Activated T-helper 17 cell treated with anti-CD3 and anti-CD28 coated beads, Interleukin-2, amount 50 U/mL, for 72 hours (primary cell): ENCODE measurements at regions not wholly inside any gene's neighbourhood (a gene's known extent, or its start where the extent isn't known, plus 50 kb on each side); places are given as distances from the start of the nearest gene placed in this dataset.

ENCODE experiments used
- ATAC-seq: fragments of 150-1000 bp; cut with Tn5 transposase; replicated peaks from 2 replicates; pipeline ENCODE4 v1.10.0; 2021; ENCODE audit warnings: mild to moderate bottlenecking, moderate library complexity
- H3K27ac Mint-ChIP-seq: one replicate; pipeline ENCODE4 v1.8.0; 2022; ENCODE audit warnings: mixed read lengths
- H3K27me3 Mint-ChIP-seq: one replicate; pipeline ENCODE4 v1.8.0; 2022; ENCODE audit warnings: mixed read lengths
- H3K36me3 Mint-ChIP-seq: one replicate; pipeline ENCODE4 v1.8.0; 2022; ENCODE audit warnings: low read depth, mild to moderate bottlenecking, mixed read lengths
- H3K4me1 Mint-ChIP-seq: one replicate; pipeline ENCODE4 v1.8.0; 2022; ENCODE audit warnings: mixed read lengths
- H3K4me3 Mint-ChIP-seq: one replicate; pipeline ENCODE4 v1.8.0; 2022; ENCODE audit warnings: mild to moderate bottlenecking, mixed read lengths
- H3K9me3 Mint-ChIP-seq: one replicate; pipeline ENCODE4 v1.8.0; 2022; ENCODE audit warnings: mixed read lengths

DNA sequence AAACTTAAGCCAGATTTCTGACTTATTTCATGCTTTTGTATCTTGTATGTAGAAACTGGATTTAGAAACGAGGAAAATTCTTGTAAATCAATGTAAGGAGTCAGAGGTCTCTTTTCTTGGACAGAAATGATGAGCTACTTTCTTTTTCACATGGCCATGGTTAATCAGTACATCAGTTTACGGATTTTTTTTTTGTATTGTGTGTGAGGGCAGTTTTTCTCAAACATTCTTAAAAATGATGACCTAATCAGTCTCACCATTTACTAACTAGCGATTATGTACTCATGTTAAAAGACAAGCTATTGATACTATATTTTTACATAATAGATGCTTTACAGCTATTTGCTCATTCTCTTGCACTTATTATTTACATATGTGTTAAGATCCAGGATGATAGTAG is 165.2 kb upstream of the DOCK10 start:
- no peaks in the 10 kb centered on the region for H3K36me3 Mint-ChIP-seq
- peaks cover 3% of the 10 kb centered on the region for H3K9me3 Mint-ChIP-seq
- H3K27ac Mint-ChIP-seq = no peak overlapping the region
- no peaks in the 10 kb centered on the region for H3K4me1 Mint-ChIP-seq
- no peak for ATAC-seq
- H3K27me3 Mint-ChIP-seq = peaks cover 13% of the 10 kb centered on the region
- H3K4me3 Mint-ChIP-seq = no peak overlapping the region

DNA sequence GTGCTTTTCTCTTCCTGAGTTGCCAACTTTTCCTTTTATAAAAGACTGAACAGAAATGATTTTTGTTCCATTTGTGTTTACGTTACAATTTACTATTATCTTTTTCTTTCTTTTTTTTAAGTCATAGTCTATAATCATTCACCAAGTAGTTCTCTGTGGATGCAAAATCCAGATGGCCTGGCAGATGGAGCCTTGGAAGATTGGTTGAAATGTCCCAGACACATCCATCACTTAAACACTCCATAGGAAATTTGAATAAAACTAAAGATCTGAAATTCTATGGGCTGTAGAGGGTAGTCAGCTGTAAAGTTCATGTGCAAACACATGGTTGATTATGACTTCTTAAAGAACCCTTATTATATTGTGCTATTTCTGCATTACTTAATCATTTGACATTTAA is 164.8 kb upstream of the DOCK10 start:
- H3K4me1 Mint-ChIP-seq = no peaks in the 10 kb centered on the region
- ATAC-seq = no peak
- peaks cover 3% of the 10 kb centered on the region for H3K9me3 Mint-ChIP-seq
- H3K4me3 Mint-ChIP-seq = no peak overlapping the region
- peaks cover 13% of the 10 kb centered on the region for H3K27me3 Mint-ChIP-seq
- H3K36me3 Mint-ChIP-seq = no peaks in the 10 kb centered on the region
- H3K27ac Mint-ChIP-seq = no peak overlapping the region

DNA sequence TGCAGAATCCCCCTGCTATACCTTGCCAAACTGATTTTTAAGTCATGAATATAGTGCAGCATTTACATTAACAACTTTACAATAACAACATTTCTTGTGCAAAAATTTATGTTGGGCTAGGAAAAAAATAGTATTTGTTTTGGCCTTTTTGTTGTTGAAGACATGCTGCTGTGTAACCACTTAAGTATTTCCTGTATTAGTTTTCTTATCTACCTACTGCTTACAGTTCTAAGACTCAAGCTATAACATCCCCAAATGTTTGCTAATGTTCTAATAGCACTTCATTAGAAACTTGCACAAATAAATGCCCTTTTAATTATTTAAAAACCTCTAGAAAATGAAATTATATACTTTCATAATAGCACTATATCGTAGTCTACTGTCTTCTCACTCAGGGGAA is 154.3 kb upstream of the DOCK10 start:
- no peaks in the 10 kb centered on the region for H3K9me3 Mint-ChIP-seq
- ATAC-seq = no peak

DNA sequence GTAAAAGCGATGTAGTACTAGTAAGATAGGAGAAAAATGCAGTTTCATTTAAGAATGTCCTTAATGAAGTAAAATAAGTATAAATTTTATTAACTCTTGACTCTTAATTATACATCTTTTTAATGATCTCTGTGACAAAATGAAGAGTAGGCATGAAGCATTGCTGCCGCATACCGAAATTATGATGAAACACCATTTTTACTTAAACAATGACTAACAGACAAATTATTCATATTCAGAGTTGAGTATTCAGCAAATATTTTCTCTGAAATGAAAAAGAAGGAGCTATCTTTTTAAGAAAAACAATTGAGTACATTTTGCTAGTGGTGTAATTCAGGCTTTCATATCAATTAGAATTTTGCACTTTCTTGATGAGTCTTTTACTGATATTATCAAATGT is 150.6 kb upstream of the DOCK10 start:
- no peaks in the 10 kb centered on the region for H3K9me3 Mint-ChIP-seq
- H3K27me3 Mint-ChIP-seq = peaks cover 13% of the 10 kb centered on the region
- no peak for ATAC-seq
- no peaks in the 10 kb centered on the region for H3K36me3 Mint-ChIP-seq
- H3K4me1 Mint-ChIP-seq = no peaks in the 10 kb centered on the region
- no peak overlapping the region for H3K27ac Mint-ChIP-seq
- no peak overlapping the region for H3K4me3 Mint-ChIP-seq

More for the DNA sequence above, 154.3 kb upstream of the DOCK10 start:
- Mint-ChIP-seq H3K27ac (no peak overlapping the region), H3K27me3 (no peaks in the 10 kb centered on the region), H3K4me3 (no peak overlapping the region), H3K36me3 (no peaks in the 10 kb centered on the region), H3K4me1 (no peaks in the 10 kb centered on the region)

DNA sequence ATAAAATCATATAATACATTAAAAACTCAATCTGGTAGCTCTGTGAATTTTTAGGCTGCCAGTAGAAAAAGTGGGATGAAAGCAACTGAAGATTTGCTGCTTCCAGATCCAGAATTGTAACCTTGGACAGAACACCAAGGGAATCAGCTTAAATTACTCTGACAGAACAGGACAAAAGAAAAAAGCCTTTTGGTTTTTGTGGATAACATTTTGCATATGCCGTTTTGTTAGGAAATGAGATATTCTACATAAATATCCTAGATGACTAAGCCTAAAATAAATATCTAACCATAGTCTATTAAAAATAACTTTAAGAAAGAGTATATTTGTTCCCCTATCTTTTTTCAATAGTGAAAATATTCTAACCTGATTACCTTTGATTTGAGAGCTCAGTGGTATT is 148.7 kb upstream of the DOCK10 start:
- no peak for ATAC-seq
- no peak overlapping the region for H3K4me3 Mint-ChIP-seq
- peaks cover 19% of the 10 kb centered on the region for H3K27me3 Mint-ChIP-seq
- no peaks in the 10 kb centered on the region for H3K4me1 Mint-ChIP-seq
- H3K36me3 Mint-ChIP-seq = no peaks in the 10 kb centered on the region
- H3K27ac Mint-ChIP-seq = no peak overlapping the region
- no peaks in the 10 kb centered on the region for H3K9me3 Mint-ChIP-seq

DNA sequence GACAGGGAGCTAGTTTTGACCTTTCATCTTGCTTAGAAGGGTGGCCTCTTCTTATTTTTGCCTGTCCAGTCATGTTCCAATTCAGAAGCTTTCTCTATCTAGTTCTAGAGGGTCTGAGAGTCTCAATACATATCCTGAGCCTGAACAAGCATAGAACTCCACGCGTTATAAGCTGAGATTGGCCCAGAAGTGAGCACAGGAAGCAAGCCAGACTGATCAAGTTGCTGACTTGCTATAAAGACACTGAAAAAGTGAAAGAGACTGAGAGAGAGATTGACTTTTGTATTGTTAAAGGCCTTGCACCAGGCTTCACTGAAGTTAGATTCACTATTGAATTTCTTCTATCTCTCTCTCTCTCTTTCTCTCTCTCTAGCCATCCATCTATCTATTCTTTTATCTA is 142.7 kb upstream of the DOCK10 start:
- no peak for ATAC-seq
- no peaks in the 10 kb centered on the region for H3K9me3 Mint-ChIP-seq
- H3K4me3 Mint-ChIP-seq = no peak overlapping the region
- H3K36me3 Mint-ChIP-seq = no peaks in the 10 kb centered on the region
- no peak overlapping the region for H3K27ac Mint-ChIP-seq
- H3K27me3 Mint-ChIP-seq = peaks cover 19% of the 10 kb centered on the region
- H3K4me1 Mint-ChIP-seq = no peaks in the 10 kb centered on the region

DNA sequence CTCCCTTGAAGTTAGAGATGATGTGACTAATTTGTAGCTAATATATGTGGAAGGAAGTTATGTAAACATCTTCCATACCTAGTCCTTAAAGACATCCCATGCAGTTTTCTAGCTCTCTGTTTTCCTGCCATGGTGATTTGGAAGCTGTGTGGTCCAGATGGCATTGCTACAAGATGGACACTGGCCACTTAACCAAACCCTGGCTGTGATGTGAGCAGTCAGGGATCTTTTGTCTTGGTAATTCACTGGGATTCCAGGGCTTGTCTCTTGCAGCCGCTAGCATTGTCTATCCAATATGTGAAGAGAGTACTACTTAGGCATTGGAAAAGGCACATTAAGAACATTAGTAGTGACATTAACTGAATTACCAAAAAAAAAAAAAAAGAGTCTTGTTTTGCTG is 139.9 kb upstream of the DOCK10 start:
- no peak overlapping the region for H3K4me3 Mint-ChIP-seq
- no peak overlapping the region for H3K27ac Mint-ChIP-seq
- H3K4me1 Mint-ChIP-seq = no peaks in the 10 kb centered on the region
- no peaks in the 10 kb centered on the region for H3K9me3 Mint-ChIP-seq
- no peaks in the 10 kb centered on the region for H3K36me3 Mint-ChIP-seq
- peaks cover 3% of the 10 kb centered on the region for H3K27me3 Mint-ChIP-seq
- no peak for ATAC-seq

DNA sequence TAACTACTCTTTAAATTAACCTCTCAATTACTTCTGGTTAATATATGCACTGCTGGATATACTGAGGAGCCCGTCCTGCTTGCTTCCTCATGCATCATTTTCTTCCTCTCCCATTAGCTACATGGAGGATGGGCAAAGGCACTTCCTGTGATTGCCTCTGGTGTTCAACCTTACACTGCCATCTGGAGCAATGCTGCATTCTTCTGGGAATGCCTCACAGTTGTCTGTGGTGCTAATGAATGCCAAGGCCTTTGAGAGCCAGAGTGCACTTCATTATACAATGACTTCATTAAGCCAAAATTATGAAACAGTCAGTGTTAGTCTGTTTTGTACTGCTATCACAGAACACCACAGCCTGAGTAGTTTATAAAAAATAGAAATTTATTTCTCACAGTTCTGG is 134.8 kb upstream of the DOCK10 start:
- Mint-ChIP-seq H3K4me3 (no peak overlapping the region), H3K9me3 (no peaks in the 10 kb centered on the region), H3K36me3 (no peaks in the 10 kb centered on the region), H3K27me3 (peaks cover under 1% of the 10 kb centered on the region), H3K27ac (no peak overlapping the region), H3K4me1 (no peaks in the 10 kb centered on the region)
- no peak for ATAC-seq

DNA sequence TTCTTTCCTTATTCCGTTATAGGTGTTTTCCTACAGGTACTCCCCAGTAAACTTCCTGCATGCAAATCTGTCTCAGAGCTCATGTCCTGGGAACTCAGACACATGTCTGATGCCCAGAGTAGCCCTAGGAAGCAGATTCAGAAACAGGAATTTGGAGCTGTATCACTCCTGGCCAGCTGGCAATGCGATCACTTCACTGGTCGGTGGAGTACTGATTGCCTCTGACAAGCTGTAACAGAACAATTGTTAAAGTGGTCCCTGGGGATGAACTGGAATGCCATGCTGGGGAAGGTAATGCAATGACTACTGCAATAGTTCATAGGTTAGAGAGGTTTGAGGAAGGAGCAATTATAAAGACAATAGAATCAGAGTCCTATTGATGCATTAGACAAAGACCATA is 131.6 kb upstream of the DOCK10 start:
- Mint-ChIP-seq H3K4me3 (no peak overlapping the region), H3K36me3 (no peaks in the 10 kb centered on the region), H3K27me3 (peaks cover 6% of the 10 kb centered on the region), H3K27ac (no peak overlapping the region), H3K4me1 (no peaks in the 10 kb centered on the region), H3K9me3 (no peaks in the 10 kb centered on the region)
- no peak for ATAC-seq

DNA sequence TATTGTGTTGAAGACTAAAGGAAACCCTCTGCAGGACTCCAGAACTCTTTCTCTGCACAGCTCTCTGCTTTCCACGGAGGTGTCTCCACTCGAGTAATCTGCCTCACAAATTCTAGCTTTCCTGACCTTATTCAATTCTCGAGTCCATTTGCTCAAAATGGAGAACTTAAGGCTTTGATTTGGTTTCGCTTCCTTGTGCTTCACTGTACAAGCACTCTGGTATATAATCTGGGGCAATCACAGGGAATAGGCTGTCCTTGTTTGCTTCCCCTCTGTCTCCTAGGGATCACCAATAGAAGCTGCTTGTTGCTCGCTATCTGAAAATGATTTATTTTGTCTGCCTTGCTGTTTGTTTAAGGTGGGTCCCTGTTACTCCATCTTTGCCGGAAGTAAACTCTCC is 129.1 kb upstream of the DOCK10 start:
- peaks cover 12% of the 10 kb centered on the region for H3K27me3 Mint-ChIP-seq
- H3K9me3 Mint-ChIP-seq = no peaks in the 10 kb centered on the region
- H3K4me1 Mint-ChIP-seq = no peaks in the 10 kb centered on the region
- no peak overlapping the region for H3K27ac Mint-ChIP-seq
- H3K4me3 Mint-ChIP-seq = no peak overlapping the region
- ATAC-seq = no peak
- no peaks in the 10 kb centered on the region for H3K36me3 Mint-ChIP-seq

DNA sequence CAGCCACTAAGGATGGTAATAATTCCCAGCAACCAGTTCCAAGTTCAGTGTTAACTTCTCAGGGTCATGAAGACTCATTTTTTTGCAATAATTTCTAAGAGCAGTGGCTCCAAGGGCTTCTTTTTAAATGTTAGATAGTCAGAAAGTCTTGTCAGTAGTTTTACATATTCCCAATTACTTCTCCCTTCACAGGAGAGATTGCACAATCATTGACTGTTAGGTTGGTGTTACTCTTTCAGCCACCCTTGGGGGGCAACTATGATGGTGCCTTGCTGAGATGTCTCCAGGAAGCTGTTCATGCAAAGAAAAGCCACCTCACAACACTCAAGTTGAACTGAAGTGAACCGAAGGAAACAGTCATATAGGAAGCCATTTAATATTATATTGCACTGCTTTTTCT is 127.9 kb upstream of the DOCK10 start:
- no peak overlapping the region for H3K27ac Mint-ChIP-seq
- peaks cover 12% of the 10 kb centered on the region for H3K27me3 Mint-ChIP-seq
- H3K4me1 Mint-ChIP-seq = no peaks in the 10 kb centered on the region
- H3K9me3 Mint-ChIP-seq = no peaks in the 10 kb centered on the region
- no peak overlapping the region for H3K4me3 Mint-ChIP-seq
- H3K36me3 Mint-ChIP-seq = no peaks in the 10 kb centered on the region
- ATAC-seq = no peak

DNA sequence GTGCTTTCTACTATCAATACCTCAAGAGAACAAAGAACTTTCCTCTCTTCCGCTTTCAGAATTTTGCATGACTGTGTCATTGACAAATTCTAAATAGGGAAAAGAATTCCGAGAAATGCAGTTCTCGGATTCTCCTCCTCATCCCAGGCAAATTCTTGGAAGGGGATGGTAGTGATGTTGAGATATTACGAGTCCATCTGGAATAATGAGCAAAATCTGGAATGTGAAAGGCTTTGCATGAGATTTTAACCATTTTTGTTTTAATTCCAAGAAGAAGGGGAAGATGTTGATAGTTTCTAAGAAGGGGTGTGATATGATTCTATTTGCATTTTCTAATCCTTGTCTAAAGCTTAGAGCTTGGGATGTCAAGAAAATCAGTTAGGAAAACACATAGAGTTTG is 127.1 kb upstream of the DOCK10 start:
- no peaks in the 10 kb centered on the region for H3K4me1 Mint-ChIP-seq
- H3K36me3 Mint-ChIP-seq = no peaks in the 10 kb centered on the region
- H3K27me3 Mint-ChIP-seq = peaks cover 12% of the 10 kb centered on the region
- H3K27ac Mint-ChIP-seq = no peak overlapping the region
- H3K9me3 Mint-ChIP-seq = no peaks in the 10 kb centered on the region
- H3K4me3 Mint-ChIP-seq = no peak overlapping the region
- ATAC-seq = no peak

DNA sequence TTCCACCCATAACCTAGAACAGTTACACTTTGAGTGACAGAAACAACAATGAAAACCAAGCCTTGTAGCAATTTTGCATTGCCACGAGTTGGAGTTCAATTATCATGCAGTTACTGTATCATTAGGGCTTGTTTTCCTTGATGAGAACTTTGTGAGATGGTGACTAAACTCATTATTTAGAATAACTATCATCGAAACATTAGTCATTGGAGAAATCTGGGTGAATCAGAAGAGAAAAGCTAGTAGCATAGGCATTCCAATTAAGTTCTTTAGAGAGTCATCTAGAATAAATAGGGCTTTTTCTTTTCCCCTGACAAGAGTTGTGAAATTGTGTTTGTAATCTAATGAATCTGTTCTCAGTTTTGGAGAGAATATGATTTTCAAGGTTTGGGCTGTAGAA is 122.8 kb upstream of the DOCK10 start:
- Mint-ChIP-seq H3K4me1 (no peaks in the 10 kb centered on the region), H3K27me3 (peaks cover 7% of the 10 kb centered on the region), H3K36me3 (no peaks in the 10 kb centered on the region), H3K4me3 (no peak overlapping the region), H3K9me3 (no peaks in the 10 kb centered on the region), H3K27ac (no peak overlapping the region)
- ATAC-seq = peak; percentile 26

DNA sequence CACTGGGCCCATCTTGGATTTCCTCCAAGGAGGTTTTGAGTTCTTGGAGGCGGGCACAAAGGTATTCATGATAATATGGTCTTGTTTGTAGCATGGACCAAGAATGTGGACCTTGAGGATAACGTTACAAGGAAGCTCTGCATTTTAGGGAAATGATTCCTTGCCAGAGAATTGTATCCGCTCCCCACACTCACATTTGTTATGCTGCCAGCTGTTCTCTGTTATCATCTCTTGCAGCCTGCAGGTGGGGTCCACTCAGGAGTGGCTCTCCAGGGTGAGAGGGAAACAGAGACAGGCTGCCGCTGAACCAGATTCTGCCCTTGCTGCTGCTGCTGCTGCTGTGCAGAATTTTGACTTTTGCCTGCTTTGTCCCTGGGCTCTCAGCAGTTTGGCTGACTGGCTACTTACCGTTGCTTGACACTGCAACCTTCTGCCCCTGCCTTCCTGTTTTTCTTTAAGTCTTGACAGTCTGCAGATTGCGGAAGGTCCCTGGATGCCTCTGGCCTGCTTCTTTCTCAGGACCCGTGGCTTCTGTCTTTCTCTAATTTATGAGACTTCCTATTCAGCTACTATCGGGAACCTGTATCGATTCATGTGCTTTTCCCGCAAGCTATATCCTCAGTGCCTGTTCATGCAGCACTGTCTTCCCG is 122.3 kb upstream of the DOCK10 start:
- no peak for ATAC-seq
- Mint-ChIP-seq H3K36me3 (no peaks in the 10 kb centered on the region), H3K27ac (no peak overlapping the region), H3K4me1 (no peaks in the 10 kb centered on the region), H3K9me3 (no peaks in the 10 kb centered on the region), H3K4me3 (no peak overlapping the region), H3K27me3 (peaks cover 7% of the 10 kb centered on the region)

DNA sequence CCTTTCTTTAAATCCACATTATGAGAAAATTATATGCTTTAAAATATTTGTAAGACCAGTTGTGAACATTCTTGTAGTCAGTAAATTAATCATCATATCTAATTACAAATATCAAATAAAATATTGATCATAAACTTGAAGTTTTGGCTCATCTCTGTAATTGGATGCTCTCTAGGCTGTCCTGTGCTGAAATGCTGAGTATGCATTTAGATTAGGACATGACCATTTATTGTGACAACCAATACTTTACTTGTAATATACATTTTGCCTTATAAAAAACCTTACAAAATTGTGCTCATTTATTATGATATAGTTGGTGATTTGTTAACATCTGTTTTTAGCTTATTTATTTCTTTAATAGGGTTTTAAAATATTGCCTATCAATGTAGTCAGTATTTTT is 116.1 kb upstream of the DOCK10 start:
- Mint-ChIP-seq H3K4me3 (no peak overlapping the region), H3K4me1 (no peaks in the 10 kb centered on the region), H3K27me3 (no peaks in the 10 kb centered on the region), H3K9me3 (peaks cover 3% of the 10 kb centered on the region), H3K36me3 (no peaks in the 10 kb centered on the region), H3K27ac (no peak overlapping the region)
- ATAC-seq = no peak

DNA sequence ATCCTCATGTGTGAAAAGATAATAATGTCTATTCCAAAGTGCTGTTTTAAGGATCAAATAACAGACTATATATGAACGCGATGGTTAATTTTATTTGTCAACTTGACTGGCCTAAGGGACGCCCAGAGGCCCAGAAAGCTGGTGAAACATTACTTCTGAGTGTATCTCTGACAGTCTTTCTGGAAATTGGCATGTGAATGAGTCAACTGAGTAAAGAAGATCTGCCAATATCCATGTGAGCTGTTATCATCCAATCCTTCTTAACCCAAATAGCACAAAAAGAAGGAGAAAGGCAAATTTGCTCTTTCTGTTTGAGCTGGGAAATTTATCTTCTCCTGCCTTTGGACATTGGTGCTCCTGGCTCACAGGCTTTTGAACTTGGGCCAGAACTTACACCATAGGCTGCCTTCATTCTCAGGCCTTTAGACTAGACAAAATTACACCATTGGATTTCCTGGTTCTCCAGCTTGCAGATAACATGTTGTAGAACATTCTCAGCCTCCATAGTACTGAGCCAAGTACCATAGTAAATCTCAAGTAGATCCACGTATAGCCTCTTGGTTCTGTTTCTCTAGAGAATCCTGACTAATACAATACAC is 114.7 kb upstream of the DOCK10 start:
- Mint-ChIP-seq H3K27ac (no peak overlapping the region), H3K27me3 (no peaks in the 10 kb centered on the region), H3K4me3 (no peak overlapping the region), H3K9me3 (peaks cover 3% of the 10 kb centered on the region), H3K4me1 (no peaks in the 10 kb centered on the region), H3K36me3 (no peaks in the 10 kb centered on the region)
- no peak for ATAC-seq
